GM18861 (cell line): ENCODE measurements at regions not wholly inside any gene's neighbourhood (a gene's known extent, or its start where the extent isn't known, plus 50 kb on each side); places are given as distances from the start of the nearest gene placed in this dataset.
"Not testable (repeated sequence)": the region's sequence is repeated elsewhere in the genome, so short reads cannot be mapped to it uniquely, and the experiment has no call there.

Source experiments
- ATAC-seq: cut with Tn5 transposase; IDR thresholded peaks from one replicate; pipeline ENCODE4 v1.9.1; 2021; ENCODE audit not compliant: unreplicated experiment

DNA sequence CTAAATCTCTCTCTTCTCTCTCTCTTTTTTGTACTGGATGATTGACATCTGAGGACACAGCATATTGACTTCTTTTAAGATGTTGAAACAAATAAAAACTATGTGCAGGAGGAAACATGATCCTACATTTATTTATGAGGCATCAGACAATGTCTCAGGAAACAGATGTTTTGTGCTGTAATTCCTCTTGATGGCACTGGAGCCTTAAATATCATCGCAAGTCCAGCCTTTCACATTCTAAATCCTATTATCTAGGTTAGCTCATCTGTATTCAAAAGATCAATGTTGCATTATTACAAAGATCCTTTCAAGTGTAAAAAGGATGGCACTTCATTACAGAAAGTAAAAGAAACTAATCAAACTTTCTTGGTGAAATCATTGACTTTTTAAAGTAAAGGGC, 63.9 kb downstream of the MAT2B start:
- ATAC-seq, result no peak

DNA sequence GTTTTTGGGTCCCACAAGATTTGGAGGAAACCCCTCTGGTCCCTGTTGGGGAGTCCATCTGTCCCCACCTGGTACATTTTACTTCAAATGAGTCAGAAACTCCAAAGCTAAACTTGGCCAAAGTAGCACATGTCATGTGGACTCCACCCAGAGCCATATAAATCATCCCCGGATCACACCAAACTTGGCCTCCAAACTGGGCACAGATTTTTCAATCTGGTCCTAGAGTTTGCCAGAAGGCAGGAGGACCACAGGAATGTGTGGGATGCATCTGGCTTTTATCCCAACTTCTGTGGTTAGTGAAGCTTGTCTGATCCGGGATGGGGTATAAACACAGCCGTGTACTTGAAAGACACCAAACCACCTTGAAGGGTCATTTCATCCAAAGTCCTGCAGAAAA, 66.3 kb downstream of the MAT2B start:
- no peak for ATAC-seq

DNA sequence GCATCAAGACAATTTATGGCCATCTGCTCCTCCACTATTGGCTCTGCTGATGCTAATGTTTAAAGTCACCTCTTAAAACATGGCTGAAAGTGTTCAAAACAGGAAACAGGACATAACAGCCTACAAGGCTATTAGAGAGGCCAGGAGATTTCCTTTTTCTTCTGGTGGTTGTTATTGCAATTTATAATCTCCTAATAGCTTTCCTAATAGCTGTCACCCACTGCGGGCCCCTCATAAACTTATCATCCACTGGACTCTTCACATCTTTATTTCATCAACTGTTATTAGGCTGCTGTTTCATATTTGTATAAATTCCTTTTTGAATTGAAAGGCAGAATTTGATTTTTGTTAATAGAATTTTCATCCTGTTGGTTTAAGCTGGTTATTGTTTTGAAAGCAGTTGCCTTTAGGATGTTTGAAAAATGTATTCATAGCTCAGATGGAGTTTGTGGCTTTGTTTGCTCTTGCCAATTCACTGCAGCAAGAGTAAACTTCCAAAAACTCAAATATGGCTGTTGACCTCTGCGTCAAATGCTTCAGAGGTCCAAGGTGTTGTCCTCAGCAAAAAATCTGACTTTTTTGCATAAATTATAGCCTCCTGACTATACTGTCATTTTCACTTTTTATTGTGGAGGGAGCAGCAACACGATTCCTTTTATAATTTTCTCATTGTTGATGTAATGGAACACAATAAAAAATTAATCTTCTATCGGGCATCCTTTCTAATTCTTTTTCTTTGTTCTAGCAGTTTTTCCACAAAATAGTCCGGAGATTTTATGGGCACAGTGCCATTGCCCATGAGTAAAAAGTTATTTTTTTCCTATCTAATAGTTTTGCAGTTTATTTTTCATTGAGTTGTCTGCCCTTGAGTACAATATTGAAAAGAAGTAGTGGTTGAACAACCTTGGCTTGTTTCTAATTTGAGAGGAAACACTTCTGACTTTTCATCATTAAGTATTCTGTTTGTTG, 69.3 kb downstream of the MAT2B start:
- ATAC-seq, result no peak

DNA sequence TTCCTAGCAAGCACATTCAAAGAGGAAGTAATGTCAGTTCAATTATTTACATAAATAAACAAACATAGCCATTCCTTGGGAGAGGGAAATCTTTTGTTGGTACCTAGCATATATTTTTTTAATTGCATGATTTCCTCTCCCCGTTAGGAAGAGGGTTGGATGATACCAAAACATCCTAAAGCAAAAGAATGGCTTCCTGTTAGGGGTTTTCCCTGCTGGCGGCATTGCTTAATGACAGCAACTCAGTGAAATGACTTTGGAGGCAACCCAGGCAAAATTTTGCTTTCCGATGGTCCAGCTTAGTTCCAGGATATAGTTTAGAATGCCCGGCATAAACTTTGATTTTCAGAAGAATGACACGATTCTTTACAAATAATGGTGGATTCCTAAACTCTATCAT, 73.2 kb downstream of the MAT2B start:
- no peak for ATAC-seq

DNA sequence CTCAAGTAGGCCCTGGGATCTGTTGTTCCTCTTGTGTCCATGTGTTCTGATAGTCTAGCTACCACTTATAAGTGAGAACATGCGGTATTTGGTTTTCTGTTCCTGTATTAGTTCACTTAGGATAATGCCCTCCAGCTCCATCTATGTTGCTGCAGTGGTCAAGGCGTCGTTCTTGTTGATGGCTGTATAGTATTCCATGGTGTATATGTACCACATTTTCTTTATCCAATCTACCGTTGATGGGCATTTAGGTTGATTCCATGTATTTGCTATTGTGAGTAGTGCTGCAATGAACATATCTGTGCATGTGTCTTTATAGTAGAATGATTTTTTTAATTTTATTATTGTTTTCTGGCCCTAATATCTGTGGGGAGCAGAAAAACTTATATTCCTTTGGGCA, 74.3 kb downstream of the MAT2B start:
- no peak for ATAC-seq

DNA sequence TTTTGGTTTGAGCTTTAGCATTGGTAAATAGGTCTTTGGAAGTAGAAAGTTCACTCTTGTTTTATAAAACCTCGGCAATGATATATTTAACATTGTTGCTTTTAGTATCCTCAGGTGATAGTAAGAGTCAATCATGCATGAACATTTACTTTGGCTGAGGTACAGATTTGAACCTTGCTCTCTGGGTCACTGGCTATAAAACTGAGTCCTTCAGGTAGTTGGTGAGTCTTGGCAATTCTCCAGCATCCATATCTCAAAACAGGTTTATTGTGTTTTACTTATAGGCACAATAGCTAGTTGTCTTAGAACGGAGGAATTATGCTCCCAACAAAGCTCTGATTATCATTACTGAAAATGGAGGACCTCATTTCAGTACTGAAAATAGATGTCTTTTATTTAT, 75.1 kb downstream of the MAT2B start:
- no peak for ATAC-seq

DNA sequence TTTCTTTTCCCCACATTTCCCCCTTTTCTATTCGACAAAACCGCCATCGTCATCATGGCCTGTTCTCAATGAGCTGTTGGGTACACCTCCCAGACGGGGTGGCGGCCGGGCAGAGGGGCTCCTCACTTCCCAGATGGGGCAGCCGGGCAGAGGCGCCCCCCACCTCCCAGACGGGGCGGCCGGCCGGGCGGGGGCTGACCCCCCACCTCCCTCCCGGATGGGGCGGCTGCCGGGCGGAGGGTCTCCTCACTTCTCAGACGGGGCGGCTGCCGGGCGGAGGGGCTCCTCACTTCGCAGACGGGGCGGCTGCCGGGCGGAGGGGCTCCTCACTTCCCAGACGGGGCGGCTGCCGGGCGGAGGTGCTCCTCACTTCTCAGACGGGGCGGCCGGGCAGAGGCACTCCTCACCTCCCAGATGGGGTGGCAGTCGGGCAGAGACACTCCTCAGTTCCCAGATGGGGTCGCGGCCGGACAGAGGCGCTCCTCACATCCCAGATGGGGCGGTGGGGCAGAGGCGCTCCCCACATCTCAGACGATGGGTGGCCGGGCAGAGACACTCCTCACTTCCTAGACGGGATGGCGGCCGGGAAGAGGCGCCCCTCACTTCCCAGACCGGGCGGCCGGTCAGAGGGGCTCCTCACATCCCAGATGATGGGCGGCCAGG, 78.2 kb downstream of the MAT2B start:
- ATAC-seq, result not testable (repeated sequence)

DNA sequence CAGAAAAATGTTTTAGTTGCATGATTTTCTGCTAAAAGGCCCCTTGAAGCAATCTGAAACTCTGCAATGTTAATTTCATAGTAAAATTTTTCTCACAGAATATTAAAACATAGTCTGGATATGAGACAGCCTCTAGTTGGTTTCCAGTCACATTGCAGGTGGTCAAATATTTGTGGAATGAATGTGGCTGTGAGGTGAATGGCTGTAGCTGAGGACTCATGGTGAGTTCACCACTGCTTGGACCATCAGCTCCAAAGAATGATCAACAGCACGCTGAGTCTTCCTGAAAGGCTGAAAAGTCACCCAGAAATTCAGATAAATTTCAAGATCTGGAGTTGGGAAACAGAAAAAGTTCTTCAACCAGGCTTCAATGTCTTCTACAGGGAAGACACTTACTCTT, 79.8 kb downstream of the MAT2B start:
- ATAC-seq, result no peak

DNA sequence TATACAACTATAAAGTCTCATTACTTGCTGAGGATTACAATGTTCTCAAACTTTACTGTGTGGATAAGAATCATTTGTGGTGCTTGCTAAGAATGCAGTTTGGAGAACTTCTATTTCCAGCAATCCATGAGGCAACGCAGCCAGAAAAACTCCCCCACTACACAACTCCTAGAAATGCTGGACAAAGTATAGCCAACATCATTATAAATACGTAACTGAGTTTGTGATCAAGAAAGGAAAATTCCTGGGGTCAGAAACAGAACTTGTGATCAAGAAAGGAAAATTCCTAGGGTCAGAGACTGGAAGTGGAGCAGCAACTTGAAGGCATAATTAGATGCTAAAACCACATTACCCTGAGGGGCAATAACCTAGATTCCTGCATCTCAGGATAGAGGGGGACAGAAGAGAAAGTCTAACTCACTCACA, 81.1 kb downstream of the MAT2B start:
- no peak for ATAC-seq

DNA sequence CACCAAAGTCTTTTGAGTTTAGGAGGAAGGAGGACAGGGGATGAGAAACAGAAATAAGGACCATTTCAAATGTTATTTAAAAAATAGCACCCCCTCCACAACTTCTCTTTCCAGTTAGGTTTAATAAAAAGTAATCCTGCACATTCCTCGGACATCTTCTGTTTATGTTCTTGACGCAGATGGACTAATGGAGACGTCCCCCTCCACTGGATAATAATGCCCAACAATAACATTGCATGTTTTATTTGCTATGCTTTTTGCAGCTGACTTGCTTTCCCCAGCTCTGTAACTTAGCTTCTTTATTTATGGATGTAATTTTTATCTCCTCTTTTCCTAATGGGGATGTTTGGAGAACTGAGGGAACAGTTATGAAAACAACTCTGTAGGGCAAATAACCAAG, 89.5 kb downstream of the MAT2B start:
- ATAC-seq, result no peak

DNA sequence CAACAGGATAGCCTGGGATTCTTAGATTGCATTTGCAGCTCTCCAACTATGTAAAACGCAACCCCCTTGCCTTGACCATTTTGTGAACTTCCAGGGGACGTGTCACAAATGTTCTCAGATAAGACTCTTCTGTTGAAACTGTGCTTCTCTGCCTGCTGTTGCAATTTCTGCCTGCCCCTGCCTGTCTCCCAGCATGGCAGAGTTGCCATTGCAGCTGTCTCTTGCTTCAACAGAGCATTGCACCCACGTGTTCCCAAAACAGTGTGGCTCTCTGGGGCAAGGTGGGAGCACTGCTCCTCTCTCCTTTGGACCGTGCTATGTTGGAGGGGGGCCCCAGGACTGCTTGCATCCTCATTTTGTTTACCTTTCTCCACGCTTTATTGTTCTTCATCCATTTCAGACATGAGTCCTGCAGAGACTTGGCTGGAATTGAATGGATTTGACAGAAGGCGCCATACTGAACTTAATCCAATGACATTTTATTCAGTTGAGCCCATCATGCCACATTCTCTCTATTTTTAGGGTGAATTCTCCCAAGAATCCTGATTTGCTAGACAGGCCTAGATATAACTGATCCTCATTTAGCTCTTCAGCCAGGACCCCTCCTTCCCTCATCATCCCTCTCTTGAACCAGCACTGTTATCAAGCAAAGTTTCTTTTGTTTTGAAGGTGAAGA, 90.7 kb downstream of the MAT2B start:
- ATAC-seq, result no peak

DNA sequence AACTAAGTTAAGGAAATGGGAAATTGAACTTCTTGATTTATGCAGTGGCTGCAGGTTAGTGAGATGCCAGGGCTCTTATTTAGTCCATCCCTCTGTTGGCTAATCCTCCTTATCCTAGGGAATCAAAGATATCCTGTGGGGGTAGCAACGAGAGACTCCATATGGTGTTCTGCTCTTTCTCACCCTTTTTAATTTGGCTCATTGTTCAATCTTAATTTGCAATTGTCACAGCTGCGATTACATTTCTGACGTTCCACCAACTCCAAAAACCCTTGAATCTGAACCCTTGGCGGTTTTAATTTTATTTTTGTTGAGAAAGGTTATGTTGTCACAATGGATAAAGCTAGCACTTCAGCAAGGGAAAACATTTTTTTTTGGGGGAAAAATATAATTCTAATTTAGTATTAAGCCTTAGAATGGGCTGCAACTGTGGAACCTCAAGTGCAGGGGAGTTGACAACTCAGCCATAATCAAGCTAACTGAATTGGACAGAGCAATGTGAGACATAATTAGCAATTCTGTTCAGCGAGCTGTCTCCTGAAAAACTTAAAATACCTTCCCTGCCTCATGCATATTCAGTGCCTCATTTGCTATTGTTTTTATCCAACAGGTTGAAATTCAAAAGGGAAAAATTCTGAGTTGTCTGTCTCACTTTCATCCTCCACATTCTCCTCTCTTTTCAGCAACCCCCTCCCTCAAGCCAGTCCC, 91.3 kb downstream of the MAT2B start:
- ATAC-seq, result no peak

DNA sequence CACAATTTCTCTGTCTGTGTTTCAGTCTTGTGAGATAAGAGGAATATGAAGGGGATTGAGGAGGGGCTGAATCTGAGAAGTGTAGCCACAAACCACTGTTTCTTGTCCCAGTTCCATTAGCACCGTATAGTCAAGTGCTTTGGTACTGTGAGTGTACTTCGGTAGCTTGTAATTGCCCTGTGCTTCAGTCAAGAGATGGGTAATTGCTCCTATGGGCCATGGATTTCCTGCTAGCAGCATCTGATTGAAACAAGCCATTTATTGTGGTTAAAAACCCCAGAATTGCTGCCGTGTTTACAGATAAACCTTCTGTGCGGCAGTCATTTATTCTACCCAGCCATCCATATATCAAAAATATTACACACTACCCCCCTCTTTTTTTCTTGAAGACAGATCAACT, 98.6 kb downstream of the MAT2B start:
- ATAC-seq, result no peak

DNA sequence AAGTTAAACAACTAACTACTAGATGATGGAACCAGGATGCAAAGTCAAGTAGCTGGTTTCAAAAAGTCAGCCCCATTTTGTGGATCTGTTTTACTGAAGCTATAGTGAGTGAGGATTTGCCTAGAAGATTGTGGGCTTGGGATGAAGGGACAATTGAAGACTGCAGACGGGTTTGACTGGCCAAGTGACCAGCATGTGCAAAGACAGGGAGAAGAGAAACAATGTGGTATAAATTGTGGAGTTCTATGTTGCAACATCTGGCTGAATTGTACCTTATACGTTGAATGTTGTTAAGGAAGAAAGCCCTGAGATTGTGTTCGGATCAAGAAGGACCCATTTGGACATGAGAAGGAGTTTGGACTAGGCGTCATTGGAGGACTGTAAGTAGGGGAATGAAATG, 101.8 kb downstream of the MAT2B start:
- no peak for ATAC-seq

DNA sequence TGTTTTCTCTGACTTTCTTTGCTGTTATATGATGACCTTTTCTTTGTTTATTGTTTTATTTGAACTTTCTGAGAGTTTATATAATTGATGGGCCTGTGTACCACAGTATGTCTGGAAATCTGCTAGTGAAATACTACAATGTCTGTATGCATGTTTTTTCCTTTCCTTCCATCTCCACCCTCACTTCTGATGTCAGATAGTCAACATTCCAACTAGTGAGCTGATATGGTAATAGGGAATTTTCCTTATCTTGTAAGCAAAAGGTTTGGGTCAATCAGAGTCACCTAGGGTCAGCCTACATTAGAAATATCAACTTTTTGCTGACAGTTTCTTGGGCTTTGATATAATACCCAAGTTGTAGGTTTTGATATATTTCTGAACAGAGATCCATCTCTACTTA, 103.2 kb downstream of the MAT2B start:
- ATAC-seq, result no peak

DNA sequence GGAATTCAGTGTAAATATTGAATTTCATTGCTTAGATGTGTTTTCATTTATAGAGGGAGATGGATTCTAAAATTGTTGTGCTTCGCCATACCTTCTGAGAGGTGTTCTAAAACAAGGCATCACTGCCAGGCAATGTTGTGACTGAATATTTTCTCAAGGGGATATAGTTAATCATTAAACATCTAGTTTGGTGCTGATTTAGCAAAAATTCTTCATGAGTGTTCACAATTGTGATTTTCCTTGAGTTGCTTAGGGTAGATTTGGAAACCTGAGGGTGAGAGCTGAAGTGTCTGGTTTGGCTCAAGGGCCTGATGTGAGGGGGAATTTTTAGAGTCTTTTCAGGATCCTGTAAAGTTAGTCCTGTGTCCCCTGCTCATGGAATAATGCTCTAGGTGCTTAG, 104.5 kb downstream of the MAT2B start:
- no peak for ATAC-seq

DNA sequence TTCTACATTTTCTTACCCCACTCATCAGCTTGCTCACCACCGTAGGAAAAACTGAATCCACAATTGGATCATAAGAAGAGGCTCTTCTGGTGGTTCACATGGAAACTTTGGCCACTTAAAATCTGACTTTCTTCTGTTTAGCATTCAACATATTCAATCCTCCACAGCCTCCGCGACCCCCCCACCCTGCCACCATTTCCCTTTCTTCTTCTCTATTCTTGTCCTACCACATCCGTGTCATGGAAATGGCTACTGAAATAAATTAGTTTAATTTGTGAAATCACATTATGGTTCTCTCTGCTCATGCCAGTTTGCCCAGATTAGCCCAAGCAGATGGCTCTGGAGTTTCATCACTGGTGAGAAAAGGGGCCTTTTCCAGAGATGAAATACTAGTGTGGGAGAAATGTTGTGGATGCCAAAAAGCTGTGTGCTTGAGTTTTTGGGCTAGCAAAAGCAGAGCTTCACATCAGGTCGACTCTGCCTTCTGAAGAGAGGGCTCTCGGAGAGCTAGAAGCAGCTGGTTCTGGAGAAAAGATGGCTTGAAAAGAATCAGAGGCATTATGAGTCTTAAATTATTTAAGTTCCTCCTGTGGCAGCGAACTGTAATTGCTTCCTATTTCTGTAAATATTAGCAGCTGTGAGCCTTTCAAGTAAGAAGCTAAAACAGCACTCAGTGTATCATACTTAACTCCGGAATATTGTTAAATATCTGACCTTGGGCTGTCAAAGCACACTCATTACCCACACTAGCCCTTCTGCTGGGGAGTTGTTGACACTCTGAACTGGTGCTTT, 107.1 kb downstream of the MAT2B start:
- ATAC-seq, result no peak

DNA sequence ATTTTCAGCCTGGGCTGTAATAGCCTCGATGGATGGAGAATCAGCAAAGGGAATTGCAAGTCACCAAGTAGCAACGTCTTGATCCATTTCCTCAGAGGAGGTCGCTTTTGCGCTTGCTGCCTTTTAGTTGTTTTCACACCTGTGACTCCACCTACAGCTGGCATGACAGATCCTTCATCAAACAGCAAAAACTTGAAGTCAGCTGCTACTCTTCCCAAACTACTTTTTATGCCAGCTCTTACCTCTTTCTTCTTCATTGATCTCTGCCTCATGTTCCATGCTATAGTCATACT, 107.7 kb downstream of the MAT2B start:
- no peak for ATAC-seq

DNA sequence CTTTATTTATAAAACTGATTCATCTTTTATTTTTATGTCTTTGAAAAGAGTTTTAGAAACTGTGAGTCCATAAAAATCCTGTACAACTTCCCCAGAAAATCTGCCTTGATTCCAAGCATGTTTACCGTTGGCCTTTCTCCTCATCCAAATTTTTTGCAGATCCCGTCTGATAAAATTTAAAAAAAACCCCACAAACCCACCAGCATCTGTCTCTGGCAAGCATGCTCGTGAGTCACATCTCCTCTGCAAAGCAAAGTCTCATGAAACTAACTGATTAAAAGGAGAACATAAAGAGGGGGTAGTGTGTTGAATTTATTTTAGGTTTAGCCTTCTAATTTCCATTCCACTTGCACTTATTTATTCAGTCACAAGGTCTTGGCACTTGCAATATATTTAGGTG, 109.4 kb downstream of the MAT2B start:
- no peak for ATAC-seq

DNA sequence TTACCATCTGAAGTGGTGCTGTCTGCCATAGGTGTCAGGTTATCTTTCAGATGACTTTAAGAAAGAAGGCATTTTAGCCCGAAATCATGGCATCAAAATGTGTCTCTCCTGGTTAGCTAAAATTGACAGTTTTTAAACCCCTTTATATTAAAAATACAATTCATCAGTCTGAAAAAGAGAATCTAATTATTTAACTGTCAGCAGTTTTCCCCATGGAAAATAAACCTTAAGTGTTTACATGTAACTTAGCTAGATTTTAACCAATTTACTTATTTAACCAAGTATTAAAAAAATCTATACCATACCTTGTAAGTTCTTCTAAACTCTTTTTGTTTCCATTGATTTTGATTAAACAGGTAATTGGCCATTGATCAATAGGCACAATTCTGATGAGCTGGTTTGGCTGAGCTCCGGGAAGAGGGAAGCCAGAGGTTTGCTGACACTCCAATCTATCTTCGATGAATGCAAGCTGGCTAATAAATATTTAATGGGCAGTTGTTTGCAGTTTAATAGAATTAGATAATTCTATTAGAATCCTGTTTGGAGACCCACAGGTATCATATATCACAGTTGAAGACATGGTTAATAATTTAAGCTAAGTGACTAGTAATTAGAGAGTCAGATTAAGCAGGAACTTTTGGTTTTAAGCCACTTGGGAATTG, 114.0 kb downstream of the MAT2B start:
- ATAC-seq, result no peak
